NCI-H2227 (cell line): ENCODE measurements at regions not wholly inside any gene's neighbourhood (a gene's known extent, or its start where the extent isn't known, plus 50 kb on each side); places are given as distances from the start of the nearest gene placed in this dataset.
"Not testable (repeated sequence)": the region's sequence is repeated elsewhere in the genome, so short reads cannot be mapped to it uniquely, and the experiment has no call there.

ENCODE experiments used
- DNase-seq: peaks from one replicate; lab custom pipeline; 2025; ENCODE audit not compliant: unreplicated experiment; lab: John Stamatoyannopoulos, UW

DNA sequence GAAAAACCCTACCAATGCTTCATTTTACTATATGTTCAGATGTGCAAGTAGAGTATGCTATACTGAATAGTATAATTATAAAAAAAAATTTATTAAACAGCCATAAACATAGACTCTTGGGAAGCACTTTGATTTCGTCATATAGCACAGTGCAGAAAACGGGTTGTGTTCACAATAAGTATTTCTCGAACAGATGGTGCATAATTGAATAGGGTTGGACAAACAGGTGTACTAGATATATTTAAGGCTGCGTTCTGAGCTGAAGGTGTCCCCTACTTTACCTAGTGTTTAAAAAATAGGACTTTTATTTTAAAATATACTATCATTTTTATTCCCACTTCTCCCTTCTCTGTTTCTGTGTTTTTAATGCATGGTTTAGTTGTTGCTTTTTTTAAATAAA, 841.5 kb downstream of the ANKRD7 start:
- DNase-seq: no peak

DNA sequence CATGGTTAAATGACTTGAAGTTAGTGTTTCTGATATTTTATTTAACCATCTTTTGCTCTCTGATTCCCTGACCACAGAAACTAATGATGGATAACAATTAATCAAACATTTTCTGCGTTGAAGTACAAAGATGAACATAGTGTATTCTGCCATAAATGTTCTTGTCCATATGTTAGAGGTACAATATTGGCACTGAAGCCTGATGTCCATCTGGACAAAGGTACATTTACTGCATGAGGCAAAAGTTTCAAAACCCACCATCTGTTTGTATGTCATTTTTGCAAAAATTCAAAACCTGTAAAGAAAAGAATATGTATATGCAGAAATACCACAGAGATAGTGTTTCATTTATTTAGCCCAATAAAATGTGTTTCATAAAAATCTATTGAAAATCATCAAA, 861.5 kb downstream of the ANKRD7 start:
- no peak for DNase-seq

DNA sequence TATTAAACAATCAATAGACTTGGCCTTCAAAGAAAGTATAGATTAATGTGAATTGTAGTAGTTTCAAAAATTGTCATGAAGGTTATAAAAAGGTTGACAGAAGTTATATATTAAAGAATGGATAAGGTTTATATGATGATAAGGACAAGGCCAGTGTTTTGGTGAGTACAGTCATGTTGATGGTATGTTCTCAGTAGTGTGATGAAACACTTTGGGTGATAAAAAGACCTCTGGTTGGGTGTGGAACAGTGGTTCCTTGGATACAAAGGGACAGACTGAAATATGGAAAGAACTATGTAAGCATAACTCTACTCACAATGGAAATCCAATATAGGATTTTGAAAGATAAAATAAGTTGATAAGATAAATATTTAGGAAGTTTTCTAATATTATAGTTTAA, 866.3 kb downstream of the ANKRD7 start:
- DNase-seq: no peak

DNA sequence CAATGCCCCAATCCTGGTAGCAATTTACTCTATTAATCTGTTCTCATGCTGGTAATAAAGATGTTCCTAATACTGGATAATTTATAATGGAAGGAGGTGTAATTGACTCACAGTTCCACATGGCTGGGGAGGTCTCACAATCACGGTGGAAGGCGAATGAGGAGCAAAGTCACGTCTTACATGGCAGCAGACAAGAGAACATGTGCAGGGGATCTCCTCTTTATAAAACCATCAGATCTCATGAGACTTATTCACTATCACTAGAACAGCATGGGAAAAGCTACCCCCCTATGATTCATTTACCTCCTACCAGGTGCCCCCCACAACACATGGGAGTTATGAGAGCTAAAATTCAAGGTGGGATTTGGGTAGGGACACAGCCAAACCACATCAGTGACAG, 872.2 kb downstream of the ANKRD7 start:
- DNase-seq: no peak

DNA sequence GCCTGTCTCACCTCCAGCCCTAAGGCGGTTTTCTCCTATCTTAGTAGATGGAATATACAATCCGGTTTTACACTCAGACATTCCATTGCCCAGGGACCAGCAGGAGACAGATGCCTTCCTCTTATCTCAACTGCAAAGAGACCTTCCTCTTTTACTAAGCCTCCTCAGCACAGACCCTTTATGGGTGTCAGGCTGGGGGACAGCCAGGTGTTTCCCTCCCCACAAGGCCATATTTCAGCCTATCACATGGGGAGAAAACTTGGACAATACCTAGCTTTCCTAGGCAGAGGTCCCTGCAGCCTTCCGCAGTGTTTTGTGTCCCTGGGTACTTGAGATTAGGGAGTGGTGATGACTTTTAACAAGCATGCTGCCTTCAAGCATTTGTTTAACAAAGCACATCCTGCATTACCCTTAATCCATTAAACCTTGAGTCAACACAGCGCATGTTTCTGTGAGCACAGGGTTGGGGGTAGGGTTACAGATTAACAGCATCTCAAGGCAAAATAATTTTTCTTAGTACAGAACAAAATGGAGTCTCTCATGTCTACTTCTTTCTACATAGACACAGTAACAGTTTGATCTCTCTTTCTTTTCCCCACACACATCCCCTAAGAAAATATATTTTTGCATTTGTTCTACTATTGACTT, 876.2 kb downstream of the ANKRD7 start:
- not testable (repeated sequence) for DNase-seq

DNA sequence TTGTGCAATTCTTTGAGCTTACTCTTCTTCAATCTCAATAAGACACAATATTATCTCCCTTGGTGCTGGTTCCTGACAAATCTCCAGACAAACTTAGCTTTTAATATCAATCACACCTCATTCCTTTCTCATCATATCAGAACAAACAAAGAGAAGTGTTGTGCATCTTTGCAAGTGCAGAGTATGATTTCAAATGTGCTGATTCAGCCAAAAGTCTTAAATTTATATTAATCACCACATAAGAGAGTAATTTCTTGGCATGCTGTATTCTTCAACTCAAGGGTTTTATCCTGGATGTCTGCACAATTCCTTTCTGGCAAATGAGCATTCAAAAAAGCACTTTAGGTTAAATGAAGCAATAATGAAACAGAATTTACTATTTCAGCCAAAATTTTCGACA, 877.8 kb downstream of the ANKRD7 start:
- no peak for DNase-seq

DNA sequence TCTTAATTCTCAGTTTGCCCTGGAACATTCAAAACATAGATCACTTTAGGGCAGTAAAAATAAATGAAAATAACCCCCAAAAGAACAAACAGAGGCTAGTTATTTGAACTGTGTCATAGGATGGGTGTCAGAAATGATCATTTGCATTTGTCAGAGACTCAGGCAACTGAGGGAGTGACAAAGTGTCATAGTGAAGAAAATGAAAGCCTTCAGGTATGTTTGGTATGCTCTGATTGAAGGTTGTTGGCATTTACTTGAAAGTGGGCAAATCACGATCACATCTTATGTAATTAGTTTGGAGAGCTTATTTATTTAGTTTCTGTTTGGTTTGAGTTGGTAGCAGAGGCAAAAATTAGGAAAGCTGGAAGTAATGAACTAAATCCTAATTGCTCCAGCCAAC, 880.9 kb downstream of the ANKRD7 start:
- DNase-seq: no peak

DNA sequence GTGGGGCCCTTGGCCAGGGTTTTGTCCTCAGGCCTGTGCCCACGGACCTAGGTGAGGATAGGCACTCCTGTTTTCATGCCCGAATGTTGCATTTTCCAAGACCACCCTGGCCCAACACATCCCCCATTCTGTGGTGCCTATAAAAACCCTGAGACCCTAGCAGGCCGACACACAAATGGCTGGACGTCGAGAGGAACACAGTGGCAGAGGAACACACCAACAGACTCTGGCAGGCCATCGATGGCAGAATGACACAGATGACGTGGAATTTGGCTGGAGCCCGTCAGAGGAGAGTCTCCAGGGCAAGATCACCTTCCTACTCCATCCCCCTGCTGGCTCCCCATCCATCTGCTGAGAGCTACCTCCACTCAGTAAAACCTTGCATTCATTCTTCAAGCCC, 898.8 kb downstream of the ANKRD7 start:
- no peak for DNase-seq

DNA sequence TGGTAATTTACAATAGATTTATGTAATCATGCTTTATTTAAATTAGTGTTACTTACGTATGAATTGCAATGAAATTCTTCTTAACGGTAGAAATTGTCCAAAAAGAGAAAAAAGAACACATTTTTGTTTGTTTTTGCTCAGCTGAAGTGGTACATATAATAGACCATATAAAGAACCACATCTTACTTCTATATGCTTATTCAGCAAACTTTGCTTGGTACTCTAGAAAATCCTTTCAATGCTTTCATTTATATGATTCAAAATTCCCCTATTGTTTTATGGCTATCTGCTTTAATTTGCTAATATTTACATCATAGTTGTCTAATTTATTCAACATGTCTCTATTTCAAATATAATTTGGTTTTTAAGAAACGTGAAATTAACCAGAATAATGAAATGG, 903.2 kb downstream of the ANKRD7 start:
- no peak for DNase-seq

DNA sequence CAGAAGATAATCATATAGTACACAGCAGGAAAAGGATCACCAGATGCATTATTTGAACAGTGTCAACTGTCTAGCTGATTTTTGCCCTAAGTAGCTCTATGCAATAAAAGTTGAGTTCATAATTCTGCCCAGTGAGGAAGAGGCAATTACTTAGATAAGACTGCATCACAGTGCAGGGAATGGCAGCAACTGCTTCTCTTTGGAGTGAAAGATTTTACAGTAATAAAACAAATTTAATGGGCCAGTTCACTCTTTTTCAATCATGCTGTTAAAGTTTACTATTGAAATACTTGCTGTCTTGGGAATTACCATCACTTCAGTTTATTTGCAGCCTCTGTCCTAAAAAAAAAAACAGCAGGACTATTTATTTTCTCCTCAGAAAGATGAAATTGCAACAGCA, 907.9 kb downstream of the ANKRD7 start:
- no peak for DNase-seq

DNA sequence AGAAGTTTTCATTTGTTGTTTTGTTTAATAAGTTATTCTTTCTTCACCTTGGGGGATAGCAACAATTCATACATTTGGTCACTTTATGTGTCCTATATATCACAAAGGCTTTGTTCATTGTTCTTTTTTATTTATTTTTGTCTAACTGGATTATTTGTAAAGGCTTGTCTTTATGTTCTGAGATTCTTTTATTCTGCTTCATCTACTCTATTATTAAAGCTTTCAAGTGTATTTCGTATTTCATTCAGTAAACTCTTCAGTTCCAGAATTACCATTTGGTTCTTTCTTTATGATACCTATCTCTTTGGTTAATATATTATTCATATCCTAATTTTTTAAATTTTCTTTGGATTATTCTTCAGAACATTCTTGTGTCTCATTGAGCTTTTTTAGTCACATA, 942.9 kb downstream of the ANKRD7 start:
- DNase-seq: no peak

DNA sequence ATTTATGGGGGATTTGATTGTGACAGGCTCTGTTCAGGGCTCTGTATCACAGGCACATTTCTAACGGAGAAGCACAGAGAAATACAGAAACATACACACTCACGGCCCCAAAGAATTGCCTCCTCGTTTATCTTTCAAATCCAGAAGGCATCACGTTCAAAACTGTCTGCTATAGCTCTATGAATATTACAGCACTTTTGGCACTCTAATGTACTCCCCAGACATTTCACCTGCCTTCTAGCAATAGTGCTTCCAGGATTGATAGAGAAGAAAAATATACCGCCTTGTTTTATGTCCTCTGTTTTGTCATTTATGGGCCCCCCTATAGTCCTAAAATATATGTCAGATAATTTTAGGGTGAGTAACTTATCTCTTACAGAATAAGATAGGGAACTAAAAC, 947.5 kb downstream of the ANKRD7 start:
- no peak for DNase-seq

DNA sequence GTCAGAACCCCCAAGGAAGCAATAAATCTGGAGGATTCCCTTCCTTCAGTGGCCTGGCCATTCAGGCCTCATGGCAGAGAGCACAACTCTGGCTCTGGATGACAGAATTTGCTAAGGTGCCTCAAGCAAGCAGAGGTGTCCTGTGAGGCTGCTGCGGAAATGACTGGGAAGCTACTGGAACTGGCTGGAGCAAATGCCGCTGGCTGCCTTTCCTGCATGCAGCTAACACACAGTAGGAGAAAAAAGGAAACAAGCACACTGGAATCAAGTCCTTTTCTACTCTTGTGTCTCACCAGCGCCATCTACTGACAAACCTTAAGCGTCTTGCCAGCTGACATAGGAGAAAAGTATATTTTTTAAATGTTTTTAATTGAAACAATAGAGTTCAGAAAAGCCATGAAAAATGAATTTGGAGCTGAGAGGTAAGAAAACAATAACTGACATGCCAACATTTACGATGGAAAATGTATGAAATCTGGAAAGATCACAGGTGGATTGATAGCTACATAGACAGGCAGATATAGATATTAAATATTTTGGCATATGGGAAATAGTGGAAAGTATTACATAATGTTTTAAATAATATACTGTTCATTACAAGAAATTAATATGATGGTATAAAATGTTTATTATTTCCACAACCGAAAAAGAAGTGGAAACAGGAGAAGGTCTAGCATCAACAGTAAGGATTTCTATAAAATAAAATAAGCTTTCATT, 951.6 kb downstream of the ANKRD7 start:
- DNase-seq: peak; percentile 88

DNA sequence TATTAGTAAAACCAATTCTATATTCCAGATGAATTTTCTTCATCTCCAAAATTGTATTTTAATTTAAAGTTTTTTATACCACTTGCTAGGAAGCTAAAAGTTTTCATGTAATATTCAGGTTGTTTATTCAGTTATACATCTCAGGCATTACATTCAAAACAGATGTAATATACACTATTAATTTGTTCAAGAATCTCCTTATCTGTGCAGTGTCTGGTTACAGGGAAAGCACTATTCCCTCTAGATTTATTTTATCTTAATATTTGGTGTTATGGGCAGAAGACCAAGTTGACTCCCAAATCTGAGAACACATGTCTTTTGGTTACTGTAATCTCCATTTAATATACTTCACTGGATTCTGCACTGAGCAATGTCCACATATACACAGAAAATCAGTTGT, 953.4 kb downstream of the ANKRD7 start:
- DNase-seq: no peak

DNA sequence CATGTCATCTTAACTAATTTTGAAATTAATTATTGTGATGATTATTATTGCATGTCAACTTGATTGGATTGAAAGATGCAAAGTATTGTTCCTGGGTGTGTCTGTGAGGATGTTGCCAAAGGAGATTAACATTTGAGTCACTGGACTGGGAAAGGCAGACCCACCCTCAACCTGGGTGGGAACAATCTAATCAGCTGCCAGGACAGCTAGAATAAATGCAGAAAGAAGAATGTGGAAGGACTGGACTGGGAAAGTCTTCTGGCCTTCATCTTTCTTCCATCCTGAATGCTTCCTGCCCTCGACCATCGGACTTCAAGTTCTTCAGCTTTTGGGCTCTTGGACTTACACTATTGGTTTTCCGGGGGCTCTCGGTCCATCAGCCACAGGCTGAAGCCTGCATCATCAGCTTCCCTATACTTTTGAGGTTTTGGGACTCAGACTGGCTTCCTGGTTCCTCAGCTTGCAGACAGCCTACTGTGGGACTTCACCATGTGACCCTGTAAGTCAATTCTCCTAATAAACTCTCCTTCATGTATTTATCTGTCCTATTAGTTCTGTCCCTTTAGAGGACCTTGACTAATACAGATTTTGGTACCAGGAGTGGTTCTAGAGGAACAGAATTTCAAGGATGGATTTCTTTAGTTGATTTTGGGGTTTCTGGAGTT, 959.8 kb downstream of the ANKRD7 start:
- no peak for DNase-seq

DNA sequence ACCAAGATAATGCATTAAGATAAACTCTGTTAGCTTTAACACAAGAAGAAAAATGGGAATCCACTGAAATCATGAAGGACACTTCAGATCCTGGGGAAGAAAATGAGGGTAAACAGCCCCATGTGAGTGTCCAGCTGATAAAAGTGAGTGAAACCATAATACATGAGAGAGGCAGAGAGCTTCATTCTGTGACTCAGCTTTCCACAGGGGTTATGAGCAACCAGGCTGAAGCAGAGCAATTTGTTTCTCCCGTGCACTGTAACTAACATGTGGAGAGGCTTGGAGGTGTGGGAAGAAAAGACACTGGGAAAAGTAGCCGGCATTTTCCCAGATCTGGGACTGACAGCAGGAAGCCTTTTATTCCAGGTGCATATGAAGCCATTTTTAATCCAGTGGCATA, 971.7 kb downstream of the ANKRD7 start:
- DNase-seq: no peak

DNA sequence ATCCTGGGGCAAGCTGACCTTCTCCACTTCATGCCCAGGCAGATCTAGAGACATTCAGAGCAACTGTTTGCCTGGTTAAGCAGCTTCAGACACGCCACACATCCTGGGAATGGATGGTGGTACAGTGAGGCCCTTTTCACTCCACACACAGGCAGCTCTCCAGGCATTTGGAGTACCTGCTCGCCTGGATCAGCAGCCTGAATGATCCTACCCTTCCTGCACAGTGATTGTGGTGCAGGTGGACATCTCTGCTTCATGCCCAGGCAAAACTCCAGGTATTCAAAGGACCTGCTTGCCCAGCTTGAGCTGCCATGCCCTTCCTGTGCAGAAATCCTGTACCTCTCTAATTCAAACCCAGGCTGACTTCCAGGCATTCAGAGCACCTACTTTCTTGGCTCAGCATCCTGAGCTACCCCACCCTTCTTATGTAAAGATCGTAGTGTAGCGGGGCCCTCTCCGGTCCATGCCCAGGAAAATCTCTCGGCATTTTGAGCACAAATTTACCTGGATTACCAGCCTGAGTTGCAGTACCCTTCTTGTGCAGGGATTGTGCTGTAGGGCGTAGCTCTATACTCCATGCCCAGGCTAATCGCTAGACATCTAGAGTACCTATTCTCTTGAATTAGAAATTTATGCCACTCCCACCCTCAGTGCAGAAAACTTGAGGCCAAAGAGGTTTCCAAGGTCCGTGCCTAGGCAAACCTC, 972.8 kb downstream of the ANKRD7 start:
- no peak for DNase-seq

DNA sequence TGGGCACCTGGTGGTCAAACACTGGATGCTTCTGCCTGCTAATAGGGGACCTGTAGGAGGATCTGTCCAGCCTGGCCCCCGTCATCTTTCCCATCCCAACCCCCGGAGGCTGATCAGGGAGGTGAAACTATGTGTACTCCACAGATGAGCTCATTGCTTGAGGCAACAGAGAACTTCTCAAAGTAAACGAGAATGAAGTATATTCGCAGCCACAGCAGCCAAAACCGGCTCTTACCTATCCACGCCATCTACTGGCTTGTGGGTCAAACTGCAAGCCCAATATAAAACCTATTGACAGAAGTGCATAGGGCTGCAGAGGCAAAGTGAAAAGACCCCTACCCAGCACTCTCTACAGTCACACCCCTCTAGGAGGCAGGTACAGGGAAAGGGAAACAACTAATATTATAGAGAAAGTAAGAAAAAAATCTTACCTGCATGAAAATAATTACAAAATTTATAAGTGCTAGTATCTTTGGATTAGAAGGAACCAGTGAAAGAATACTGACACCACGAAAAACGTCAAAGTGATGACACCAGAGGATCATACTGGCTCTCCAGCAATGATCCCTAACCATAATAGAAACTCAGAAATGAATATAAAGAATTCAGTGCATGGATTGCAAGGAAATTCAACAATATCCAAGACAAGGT, 973.5 kb downstream of the ANKRD7 start:
- peak; percentile 52 for DNase-seq

DNA sequence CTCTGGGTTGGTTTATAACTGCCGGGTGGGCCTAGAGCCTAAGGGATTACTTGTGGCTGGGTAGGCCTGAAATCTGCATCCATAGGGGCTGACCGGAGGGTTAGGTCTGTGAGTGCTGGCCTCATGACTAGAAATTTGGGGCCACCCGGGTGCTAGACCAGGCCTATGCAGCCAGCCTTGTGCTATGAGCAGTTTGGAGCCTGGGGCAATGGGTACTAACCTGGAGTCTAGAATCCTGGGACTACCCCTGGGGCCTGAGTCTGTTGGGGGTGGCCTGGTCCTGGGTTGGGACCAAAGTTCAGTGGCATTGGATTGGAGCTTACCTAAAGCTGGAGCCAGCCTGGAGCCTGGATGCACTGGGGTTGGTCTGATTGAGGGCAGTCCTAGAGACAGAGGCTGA, 995.2 kb downstream of the ANKRD7 start:
- DNase-seq: no peak

DNA sequence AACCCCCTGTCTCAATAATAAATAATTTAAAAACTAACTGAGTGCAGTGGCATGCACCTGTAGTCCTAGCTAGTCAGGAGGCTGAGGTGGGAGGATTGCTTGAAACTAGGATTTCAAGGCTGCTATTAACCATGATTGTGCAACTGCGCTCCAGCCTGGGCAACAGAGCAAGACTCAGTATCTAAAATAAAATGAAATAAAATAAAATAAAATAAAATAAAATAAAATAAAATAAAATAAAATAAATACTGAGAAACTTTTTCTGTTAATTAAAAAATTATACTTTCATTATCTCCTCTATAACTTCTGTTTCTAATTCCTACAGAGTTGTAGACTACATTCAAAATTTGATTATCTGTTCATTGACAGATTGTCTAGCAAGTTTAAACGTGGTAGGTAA, 999.4 kb downstream of the ANKRD7 start:
- no peak for DNase-seq

DNA sequence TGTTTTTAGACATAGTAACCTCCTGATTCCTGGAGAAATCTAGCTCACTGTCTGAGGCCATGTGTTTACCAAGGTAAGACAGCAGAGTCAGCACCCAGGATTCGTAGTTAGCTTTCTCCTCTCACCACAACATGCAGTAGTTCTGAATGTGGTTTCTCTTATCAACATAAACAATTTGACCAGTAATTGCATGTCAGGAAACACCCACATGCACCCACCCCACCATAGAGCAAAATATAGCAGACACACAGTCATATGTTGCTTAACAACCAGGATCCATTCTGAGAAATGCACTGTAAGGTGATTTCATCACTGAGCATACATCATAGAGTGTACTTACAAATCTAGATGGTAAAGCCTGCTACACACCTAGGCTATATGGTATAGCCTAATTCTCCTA, 1004.0 kb downstream of the ANKRD7 start:
- DNase-seq: no peak
